ENCODE measurements at regions not wholly inside any gene's neighbourhood (a gene's known extent, or its start where the extent isn't known, plus 50 kb on each side); places are given as distances from the start of the nearest gene placed in this dataset.

DNA sequence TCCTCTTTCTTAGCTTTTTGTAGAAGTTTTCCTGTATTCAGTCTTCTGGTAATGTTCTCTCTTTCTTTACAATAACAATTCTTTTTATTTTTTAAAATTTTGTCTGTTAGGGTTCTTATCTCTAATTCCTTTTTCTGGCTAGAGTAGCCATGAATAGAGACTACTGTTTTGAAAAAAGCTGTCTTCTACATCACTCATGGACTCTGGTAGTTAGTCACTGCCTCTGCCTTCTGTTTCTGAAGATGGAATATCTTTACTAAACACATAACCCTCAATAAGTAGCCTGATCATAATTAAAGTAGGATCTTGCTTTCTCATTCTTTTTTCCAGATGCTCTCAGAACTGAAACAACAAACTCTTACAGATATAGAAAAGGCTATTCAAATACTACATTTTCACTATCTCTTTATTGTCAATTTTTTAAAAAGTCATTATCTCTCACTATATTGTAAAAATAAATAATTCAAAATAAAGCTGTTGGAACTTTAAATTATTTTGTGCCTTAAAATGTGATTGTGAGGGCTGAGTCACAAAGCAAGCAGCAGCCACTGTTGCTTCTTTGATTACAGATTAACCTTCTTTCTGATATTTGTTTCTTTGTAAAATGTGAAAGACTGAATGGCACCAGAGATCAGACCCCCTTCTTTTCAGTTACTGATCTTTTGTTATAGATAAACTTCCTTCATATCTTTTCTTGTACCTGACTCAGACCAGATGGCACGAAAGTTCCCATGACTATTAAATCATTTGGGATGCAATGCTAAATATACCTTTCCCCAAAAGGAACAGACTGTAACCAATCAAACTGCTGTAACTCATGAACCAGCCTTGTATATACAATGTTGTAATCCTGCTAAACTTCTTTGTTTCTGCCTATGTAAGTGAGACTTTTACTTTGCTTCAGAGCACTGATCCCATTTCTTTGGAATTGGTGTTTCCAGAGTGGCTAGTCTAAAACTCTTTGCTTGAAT, 1159.5 kb downstream of the IGSF11 start:
- DNase-seq, result no peak

GRCh38 chr3:117875887-117876286, 1158.8 kb downstream of the IGSF11 start:
- no peak for DNase-seq

- no peak for DNase-seq
Observed at GRCh38 chr3:117880638-117881037, 1154.0 kb downstream of the IGSF11 start.

GRCh38 chr3:117881210-117881609, 1153.4 kb downstream of the IGSF11 start:
- no peak for DNase-seq

DNA sequence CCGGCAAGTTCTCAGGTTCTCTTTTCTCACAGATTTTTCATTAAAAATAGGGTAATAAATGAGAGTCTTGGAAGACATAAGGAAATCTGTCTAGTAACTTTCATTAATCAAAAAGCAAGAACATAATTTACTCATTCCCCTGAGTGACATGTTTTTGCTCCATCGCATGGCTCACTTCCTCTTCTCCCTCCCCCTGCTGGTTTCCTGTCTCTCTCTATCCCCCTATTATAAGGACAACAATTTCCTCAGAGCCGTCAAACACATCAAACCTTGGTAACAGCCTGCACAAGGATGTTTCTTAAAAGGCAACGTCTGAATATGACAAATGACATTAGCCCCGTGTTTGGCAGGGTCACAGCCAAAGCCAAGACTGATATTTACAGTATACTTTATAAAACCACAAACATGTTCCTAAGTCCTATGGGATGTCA, 1149.6 kb downstream of the IGSF11 start:
- DNase-seq, result no peak

- no peak for DNase-seq
Observed at GRCh38 chr3:117886147-117886546, 1148.5 kb downstream of the IGSF11 start.

DNA sequence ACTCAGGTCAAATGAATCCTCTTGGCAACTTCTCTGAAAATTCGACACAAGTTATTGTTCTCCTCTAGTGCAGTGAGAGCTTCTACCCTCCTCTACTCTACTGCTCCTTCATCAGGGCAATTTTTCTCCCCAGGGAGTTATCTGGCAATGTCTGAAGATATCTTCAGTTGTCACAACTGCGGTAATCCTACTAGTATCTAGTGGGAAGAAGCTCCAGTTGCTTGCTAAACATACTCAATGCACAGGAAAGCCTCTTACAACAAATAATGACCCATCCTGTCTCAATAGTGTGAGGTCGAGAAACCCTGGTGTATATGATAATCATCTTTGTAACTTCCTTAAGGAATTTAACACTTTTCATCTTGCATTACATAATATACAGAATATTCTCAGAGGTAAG, 1147.6 kb downstream of the IGSF11 start:
- no peak for DNase-seq

GRCh38 chr3:117887901-117888300, 1146.7 kb downstream of the IGSF11 start:
- DNase-seq, result no peak

DNA sequence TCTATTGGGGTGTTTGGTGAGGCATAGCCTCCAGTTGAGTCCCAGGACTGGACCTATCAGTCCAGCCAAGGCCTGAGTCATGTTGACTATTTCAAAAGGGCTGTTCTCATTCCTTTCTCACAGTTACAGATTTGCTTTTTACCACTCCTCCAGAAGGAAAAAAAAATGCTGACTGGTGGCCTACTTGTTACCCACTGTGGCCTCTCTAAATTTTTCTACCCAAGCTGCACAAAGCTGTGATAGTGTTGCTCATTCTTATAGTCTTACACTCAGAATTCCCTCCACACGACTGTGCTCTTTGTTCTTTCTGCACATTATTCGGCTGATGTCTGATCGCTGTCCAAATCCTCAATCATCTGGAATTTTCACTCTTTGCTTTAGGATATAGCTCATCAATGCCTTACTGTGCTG, 1142.2 kb downstream of the IGSF11 start:
- DNase-seq, result no peak

- DNase-seq, result no peak
Observed at GRCh38 chr3:117893001-117893400, 1141.6 kb downstream of the IGSF11 start.

DNA sequence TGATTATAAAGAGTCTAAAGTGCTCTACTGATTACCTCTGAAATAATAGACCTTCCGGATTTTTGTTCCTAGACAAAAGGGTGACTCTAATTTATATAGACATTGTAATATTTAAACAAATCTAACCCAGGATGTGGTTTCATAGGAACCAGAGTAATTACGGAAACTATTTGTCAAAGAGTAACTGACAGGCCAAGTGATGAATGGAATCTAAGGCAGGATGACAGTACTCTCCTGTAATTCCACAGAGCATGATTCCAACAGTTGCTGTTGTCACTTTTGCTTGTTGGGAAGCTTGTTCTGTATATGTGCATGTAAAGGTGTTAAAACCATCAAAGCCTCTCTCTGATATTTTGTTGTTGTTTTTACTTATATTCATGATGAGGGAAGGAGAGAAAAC, 1141.0 kb downstream of the IGSF11 start:
- DNase-seq, result no peak

- no peak for DNase-seq
Observed at GRCh38 chr3:117898722-117899522, 1135.7 kb downstream of the IGSF11 start.

DNA sequence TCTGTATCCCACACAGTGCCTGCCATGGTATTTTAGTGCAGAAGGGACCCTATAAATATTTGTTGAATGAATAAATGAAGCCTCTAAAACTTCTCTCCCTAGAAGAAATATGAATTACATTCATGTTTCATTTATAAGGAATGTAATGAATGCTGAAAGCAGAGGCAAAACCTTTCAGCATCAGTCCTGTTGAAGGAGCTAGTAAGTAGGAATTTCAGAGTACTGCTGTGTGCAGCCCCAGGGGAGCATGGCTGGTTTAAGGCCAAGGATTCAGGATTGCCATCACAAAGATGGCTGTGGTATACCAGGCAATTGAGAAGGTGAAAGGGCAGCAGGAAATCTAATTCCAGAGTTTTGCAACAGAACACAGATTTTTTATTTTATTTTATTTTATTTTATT, 1131.4 kb downstream of the IGSF11 start:
- DNase-seq, result no peak

DNA sequence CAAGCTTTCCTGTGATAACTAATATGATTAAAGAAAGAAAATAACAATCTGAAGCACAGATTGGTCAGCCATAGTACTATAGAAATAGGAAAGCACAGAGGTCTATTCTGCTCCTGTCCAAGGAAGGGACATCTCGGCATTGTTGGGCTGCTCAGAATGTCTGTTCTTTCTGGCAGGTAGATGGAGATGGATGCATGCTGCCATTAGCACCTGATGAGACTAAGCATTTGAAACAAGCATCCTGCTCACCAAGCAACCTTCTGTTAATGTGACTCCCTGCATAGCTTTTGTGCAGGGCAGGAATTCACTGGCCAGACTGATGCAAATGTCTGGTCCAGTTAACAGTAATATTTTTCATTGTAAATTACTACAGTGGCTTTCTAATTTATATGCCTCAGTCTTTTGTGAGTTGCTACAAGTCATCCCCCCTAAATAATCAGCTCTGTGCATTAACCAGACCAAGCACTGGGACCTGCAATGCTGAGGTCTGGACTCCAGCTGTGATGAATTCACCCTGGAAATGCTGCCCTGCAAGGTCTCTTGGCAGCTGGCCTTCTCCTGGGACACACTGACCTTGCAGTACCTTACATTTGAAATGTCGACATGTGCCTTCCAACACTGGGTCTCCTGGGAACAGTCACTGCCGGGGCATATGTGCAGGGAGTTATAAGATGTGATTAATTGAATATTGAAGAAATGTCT, 1123.7 kb downstream of the IGSF11 start:
- DNase-seq, result no peak

- DNase-seq, result no peak
Observed at GRCh38 chr3:117912352-117912751, 1122.3 kb downstream of the IGSF11 start.

GRCh38 chr3:117914540-117915100, 1120.0 kb downstream of the IGSF11 start:
- no peak for DNase-seq

DNA sequence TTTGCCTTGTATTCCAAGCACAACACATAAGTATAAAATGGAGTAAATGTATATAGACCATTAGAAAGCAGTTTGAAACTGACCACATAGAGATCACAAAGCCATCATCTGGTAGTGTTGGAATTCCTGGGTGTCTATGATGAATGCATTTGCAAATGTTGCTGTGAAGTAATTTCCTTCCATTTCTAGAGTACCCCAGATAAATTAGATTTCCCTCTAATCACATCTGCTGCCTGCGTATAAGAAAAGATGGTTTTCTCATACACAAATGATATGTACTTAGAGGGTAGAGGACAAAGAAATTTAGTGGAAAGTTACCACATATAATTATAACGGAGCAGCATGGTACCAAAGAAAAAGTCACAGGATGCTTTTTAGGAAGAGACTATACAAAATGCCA, 1117.8 kb downstream of the IGSF11 start:
- DNase-seq, result no peak

- no peak for DNase-seq
Observed at GRCh38 chr3:117919621-117920020, 1115.0 kb downstream of the IGSF11 start.

- no peak for DNase-seq
Observed at GRCh38 chr3:117920253-117920898, 1114.3 kb downstream of the IGSF11 start.

GRCh38 chr3:117921411-117921810, 1113.2 kb downstream of the IGSF11 start:
- DNase-seq, result no peak

DNA sequence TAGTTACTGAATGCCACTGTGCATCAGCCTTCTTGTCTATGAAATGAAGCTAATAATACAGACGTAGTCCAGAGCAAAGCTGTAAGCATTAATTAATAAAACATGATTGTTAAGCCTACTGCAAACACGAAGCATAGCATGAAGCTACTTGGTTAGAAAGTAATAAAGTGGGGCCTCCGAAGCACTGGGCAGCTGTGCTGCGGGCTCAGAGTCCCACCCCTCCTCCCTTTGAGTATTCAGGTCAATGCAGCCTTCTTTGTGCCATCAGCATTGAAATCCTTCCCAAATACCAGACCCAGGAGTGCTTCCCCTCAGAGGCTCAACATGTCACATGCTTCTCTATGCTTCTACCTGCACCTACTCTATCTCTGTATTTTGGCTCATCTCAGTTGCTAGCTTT, 1112.6 kb downstream of the IGSF11 start:
- no peak for DNase-seq

GRCh38 chr3:117926819-117927218, 1107.8 kb downstream of the IGSF11 start:
- no peak for DNase-seq

All from HCEC 1CT (cell line).